HG02885 (cell line): ENCODE measurements at regions not wholly inside any gene's neighbourhood (a gene's known extent, or its start where the extent isn't known, plus 50 kb on each side); places are given as distances from the start of the nearest gene placed in this dataset.
"Not testable (repeated sequence)": the region's sequence is repeated elsewhere in the genome, so short reads cannot be mapped to it uniquely, and the experiment has no call there.

Experiments
- ATAC-seq: cut with Tn5 transposase; IDR thresholded peaks from one replicate; pipeline ENCODE4 v1.9.1; 2021; ENCODE audit warnings: mild to moderate bottlenecking; ENCODE audit not compliant: unreplicated experiment, poor library complexity

DNA sequence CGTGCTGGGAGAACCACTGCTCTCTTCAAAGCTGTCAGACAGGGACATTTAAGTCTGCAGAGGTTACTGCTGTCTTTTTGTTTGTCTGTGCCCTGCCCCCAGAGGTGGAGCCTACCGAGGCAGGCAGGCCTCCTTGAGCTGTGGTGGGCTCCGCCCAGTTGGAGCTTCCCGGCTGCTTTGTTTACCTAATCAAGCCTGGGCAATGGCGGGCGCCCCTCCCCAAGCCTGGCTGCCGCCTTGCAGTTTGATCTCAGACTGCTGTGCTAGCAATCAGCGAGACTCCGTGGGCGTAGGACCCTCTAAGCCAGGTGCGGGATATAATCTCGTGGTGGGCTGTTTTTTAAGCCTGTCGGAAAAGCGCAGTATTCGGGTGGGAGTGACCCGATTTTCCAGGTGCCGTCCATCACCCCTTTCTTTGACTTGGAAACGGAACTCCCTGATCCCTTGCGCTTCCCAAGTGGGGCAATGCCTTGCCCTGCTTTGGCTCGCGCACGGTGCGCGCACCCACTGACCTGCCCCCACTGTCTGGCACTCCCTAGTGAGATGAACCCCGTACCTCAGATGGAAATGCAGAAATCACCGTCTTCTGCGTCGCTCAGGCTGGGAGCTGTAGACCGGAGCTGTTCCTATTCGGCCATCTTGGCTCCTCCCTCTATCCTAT is 617.0 kb downstream of the ADCYAP1 start:
- ATAC-seq, result not testable (repeated sequence)

DNA sequence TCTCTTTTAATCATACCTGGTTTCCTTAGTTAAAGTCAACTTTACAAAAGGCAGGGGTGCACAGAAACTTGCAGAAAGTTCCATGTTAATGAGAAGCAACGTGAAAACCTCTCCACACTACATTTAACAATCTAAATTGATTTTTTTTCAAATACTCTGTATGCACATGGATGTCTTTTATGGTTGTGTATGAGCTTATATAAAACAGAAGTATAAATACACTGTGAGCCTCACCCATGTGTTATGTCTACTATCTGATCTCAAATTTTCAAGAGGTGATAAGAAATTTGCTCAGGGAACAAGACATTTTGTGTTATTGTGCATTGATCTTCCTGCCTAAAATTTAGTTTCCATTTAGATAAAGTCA is 617.6 kb downstream of the ADCYAP1 start:
- ATAC-seq, result no peak

DNA sequence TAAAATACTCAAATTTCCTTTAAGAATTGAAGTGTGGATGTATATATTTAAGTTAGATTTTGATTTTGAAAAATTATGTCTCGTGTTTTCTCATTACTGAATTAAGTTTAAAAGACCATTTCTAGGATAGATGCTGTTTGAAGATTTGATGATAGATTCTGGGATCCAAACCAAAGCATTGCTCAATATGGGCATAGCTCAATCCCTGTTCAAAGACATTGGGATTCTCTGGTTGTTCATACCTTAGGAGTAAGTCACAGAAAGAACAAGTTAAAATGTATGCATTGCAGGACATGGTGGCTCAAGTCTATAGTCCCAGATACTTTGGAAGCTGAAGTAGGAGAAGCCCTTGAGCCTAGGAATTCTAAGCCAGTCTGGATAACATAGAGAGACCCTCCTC is 622.3 kb downstream of the ADCYAP1 start:
- ATAC-seq, result no peak

DNA sequence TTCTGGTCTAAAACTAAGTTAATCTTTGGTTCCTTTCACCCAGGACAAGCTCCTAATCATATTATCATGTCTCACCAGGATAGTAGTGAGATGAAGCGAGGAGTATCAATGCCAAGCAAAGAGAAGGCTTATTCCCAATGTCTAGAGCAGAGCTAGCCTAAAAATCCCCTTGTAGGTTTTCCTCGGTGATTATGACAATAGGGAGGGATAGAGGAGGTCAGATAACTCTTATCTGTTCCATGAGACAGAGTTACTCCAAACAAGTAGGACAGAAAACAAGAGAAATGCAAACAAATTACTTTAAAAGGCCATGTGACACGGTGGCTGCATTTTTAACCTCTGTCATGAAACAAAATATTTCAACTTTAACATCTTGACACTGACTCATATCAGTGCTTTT is 623.1 kb downstream of the ADCYAP1 start:
- ATAC-seq, result no peak

DNA sequence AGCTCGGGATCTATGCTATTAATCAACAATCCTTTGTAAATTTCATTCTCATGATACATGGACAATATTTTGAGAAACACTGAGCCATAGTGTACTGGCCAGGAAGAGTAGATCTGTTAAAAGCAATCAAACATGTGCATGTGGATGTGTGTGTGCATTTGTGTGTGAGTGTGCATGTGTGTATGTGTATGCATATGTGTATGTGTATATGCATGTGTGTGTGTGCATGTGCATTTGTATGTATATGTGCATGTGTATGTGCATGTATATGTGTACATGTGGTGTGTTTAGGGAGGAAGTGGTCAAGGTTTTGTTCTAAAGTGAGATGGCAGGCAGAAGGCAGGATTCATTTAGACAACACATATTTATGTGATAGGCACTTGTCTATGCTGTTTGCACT is 623.8 kb downstream of the ADCYAP1 start:
- no peak for ATAC-seq

DNA sequence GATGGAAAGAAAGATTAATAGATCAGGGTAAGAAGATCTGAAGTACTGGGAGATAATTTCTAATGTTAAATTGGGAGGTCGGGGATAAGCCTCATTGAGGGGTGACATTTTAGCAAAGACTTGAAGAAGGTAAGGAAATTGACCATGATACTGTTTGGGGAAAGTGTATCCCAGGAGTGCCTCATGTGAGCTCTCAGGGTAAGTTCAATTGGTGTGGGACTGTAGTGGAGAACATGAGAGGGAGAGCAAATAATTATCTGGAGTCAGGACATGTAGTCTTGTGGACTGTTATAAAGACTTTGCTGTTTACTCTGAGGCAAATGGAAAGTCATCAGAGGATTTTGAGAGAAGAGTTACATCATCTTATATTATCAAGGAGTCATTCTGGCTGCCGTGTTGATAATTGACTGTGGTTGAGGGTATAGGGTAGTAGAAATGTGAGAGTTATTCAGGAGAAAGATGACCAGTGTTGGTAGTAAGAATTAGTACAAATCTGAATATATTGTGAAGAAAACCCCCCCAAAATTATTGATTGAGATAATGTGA is 624.4 kb downstream of the ADCYAP1 start:
- no peak for ATAC-seq

DNA sequence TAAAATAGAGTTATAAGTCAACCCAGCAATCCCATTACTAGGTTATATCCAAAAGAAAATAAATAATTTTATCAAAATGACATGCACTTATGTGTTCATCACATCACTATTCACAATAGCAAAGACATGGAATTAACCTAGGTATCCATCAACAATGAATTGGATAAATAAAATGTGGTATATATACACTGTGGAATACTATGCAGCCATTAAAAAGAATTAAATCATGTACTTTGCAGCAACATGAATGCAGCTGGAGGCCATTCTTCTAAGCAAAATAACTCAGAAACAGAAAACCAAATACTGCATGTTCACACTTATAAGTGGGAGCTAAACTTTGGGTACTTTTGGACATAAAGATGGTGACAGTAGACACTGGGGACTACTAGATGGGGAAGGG is 626.0 kb downstream of the ADCYAP1 start:
- no peak for ATAC-seq

DNA sequence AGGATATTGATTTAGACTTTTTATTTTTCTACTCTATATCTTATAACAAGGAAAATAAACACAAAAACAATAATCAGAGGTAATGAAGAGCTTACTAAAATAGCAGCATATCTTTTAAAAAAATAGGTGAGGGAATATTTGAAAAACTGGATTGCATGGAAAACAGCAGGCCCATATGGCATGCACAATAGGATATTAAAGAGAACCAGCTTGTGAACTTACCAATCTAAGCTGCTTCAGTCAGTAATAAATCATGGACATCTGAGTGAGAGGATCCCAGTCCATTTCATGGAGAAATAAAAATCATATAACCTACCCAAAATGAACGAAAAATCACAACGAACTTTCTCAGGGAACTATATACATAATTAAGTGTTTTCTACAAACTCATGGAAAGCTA is 634.6 kb downstream of the ADCYAP1 start:
- no peak for ATAC-seq

DNA sequence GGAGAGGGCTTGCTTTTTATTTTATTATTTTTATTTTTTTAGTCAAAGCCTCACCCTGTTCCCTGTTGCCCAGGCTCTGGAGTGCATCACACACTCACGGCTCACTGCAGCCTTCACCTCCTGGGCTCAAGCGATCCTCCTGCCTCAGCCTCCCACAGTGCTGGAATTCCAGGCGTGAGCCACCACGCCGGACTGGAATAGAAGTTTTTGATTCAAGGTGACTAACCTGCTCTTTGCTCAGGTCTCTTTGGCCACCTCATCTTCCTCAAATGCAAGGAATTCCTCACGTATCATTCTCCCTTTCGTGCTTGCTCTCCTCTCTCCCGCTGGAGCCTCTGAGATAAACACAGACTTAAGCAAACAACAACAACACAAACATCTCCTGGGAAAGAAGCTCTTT is 636.8 kb downstream of the ADCYAP1 start:
- ATAC-seq, result no peak

DNA sequence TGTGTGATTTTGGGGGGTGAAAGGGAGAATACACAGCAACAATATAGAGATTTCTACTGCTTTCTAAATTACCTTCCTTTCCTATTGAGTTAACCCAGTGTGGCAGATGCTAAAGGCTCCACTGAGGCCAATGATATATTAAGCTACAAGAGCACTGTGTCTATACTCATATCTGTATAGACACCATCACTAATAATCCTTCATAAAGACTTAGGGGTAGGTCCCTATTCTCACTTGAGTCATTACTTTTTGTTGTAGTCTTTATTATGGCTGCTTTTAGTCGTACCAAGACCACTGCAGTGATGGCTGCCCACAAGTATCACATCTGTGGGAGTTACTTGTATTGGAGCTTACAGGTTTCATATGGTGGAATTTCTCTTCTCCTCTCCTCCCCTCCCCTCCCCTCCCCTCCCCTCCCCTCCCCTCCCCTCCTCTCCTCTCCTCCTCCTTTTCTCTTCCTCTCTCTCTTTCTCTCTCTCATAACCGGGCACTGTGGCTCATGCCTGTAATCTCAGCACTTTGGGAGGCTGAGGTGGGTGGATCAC is 637.6 kb downstream of the ADCYAP1 start:
- no peak for ATAC-seq

DNA sequence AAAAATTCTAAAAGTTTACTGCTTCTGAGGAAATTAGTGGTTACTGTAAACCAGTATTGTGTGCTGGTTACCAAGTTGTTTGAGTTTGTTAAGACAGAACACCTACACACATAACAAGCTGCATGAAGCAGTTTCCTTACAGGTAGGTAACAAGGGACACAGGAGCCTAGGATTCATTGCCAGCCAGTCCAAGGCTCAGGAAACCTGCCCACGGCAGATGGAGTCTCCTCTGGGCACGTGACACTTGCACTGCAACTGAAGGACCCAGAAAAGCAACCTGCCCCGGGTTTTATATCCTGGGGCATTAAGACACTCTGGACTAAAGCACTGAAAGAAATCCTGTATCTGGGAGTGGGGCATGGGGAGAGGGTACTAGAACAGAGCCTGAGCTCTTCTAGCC is 639.3 kb downstream of the ADCYAP1 start:
- ATAC-seq, result no peak

DNA sequence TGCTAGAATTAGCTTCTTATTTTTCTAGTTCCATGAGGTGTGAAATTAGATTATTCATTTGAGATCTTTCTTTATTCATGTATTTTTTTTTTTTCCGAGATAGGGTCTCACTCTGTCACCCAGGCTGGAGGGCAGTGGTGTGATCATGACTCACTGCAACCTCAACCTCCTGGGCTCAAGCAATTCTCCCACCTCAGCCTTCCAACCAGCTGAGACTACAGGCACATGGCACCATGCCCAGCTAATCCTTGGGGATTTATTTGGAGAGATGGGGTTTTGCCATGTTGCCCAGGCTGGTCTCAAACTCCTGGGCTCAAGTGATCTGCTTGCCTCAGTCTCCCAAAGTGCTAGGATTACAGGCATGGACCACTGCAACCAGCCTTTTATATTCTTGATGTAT is 653.0 kb downstream of the ADCYAP1 start:
- not testable (repeated sequence) for ATAC-seq

DNA sequence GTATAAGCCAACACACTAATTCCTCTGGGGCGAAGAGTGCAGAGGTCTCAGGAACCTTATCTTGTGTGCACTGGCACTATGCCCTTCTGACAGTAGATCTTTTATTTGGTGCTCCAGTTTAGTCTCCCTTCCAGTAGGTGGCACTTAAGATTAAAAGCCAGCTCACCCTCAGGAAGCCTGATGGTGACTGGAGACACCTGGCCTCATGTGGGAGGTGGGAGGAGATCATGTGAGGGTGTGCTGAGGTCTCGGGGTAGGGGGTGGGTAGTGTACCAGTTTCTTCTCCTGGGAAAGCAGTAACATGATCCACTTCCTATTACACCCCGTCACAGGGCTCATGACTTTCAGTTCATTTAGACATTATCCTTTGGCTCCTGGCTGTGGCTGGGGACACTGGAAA is 654.9 kb downstream of the ADCYAP1 start:
- ATAC-seq, result no peak

DNA sequence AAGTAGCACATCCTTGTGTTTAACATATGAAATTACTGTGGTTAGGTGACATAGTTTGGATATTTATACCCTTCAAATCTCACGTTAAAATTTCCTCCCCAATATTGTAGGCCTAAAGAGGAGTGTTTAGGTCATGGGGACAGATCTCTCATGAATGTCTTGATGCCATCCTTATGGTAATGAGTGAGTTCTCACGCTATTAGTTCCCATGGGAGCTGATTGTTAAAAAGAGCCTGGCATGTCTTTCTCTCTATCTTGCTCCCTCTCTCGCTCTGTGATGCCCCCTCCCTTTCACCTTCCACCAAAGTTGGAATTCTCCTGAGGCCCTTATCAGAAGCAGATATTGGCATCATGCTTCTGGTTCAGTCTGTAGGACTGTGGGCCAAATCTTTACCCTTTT is 660.1 kb downstream of the ADCYAP1 start:
- ATAC-seq, result no peak

DNA sequence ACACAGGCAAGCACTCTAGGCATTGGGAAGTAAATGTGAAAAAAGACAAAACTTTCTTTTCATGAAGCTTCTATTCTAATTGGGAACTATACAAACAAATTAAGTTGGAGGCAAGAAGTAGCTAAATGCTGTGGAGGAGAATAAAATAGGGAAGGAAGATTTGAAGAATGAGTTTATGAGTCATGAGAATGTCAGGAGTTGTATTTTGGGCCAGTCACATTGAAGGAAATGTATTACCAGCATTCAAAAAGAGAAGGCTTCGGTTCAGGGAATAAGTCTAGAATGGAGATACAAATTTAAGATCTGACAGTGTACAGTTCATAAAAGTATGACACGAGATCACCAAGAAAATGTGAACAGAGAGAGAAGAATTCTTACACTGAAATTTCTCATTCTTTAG is 666.5 kb downstream of the ADCYAP1 start:
- no peak for ATAC-seq

DNA sequence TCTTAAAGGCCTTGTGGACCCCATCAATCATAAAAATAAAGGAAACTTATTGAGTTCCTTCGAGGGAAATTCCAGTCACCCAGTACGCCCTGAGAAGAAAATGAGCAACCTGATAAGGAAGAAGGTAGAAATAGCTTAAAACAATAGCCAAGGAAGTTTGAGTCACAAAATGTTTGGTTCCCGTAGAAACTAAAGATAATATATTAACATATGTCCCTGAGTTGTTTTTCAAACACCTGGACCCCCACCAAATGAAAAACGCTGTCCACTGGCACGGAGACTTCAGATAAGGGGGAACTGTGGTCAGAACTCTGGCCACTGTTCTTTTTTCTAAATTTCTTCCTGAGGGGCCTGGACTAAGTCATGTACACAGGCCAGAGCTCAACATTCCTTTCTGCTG is 669.1 kb downstream of the ADCYAP1 start:
- ATAC-seq, result no peak

DNA sequence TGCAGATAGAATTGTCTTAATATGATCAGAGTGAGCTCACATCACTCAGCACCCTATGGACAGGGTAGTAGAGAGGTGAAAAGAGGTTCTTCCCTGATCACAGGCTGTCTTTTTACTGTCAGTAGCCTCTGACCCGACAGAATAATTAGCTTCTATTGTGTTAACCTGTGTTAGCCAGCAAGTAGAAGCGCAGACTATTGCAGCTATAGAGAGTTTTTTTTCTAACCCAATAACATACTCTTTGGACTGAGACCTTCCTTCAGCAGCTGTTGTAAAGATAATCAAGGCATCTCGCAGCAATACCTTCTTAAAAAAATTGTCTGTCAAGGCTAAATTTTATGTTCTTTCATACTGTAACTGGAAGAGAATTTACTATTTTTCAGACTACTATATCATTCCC is 670.4 kb downstream of the ADCYAP1 start:
- ATAC-seq, result no peak

DNA sequence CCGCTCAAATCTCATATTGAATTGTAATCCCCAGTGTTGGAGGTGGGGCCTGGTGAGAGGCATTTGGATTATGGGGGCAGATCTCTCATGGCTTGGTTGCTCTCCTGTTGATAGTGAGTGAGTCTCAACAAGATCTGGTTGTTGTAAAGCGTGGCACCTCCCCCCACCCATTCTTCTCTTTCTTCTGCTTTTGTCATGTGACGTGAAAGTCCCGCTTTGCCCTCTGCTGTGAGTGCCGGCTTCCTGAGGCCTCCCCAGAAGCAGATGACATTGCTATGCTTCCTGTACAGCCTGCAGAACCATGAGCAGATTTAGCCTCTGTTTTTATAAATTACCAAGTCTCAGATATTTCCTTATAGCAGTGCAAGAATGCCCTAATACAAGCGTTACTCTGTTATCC is 673.8 kb downstream of the ADCYAP1 start:
- ATAC-seq, result no peak

DNA sequence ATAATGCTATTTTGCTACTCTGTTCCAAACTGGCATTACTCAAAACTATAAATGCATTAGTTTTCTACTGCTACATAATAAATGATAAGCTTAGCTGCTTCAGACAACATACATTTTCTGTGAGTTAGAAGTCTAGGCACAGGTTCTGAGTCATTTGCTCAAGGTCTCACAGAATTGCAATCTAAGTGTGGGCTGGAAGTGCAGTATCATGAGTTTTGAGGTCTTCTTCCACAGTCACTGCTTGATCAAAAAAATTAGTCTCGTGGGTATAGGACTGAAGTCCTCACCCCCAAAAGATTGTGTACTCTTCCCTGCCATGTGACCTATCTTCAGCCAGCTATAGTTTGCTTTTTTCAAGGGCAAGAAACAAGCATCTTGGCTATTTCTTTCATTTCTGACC is 676.9 kb downstream of the ADCYAP1 start:
- ATAC-seq, result no peak

DNA sequence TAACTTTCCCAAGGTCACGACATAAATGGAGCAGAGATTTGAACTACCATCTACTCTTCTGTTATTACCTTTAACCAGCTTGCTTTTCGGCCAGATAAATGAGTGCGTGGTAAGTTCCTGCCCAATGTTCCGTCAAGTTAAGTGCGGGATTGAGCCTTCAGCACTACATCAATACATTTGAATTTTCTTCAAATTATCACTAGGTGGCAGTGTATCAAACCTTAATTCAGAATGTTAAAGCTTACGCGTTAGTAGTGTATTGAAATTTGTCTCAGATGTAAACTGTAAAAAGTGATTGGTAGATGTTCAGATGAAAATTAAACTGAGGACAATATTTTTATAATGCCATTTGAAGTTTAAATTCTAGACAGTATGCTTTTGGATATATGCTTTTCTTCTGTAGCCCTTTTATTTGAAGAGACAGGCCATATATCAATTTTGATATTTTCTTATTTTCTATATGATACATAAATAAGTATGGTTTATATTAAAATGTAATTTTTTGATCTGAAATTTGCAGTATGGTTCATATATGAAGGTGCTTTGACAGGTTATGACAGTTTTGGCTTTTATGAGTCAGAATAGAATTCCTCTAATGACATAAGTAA is 681.3 kb downstream of the ADCYAP1 start:
- ATAC-seq, result peak; percentile 92

DNA sequence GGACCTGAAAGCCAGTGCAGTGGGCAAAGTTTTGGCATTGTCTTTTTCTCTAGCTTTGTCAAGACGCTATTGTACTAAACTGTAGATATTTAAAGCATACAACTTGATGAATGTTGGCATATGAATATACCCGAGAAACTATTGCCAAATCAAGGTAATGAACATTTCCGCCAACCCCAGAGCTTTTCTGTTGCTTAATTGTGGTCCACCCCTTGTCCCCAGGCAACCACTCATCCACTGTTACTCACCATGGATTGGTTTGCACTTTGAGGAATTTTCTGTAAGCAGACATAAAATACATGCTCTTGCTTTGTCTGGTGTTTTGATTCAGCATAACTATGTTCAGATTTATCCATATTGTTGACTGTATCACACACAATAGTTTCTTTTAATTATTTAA is 688.4 kb downstream of the ADCYAP1 start:
- ATAC-seq, result no peak

DNA sequence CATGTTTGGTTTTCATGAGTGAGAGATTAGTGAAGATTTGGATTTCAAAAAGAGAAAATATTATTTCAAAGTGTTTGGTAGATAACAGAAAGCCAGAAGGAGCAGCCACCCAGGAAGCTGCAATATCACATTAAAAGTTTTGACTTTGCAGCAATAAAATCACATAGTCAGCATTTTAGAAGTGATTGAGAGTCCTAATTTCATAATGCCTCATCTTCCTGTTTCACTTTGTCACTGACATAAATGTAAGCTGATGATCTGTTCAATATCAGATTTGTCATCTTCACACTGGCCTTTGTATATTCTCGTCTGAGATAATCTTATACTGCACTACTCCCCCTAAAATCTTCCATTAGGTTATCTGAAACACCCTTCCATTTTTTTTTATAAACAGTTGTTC is 690.5 kb downstream of the ADCYAP1 start:
- no peak for ATAC-seq
